D721Med (cell line): ENCODE measurements at regions not wholly inside any gene's neighbourhood (a gene's known extent, or its start where the extent isn't known, plus 50 kb on each side); places are given as distances from the start of the nearest gene placed in this dataset.

ENCODE experiments used
- DNase-seq: peaks from one replicate; pipeline ENCODE4 v3.0.0; 2011; ENCODE audit warnings: low spot score; ENCODE audit not compliant: insufficient read length
- FAIRE-seq: peaks from 2 replicates; lab custom pipeline; 2011; peaks lifted over from hg19 to GRCh38; lab: Jason Lieb, UNC
- TF ChIP-seq, protein P1 (sequence below): IDR thresholded peaks from 2 replicates; pipeline ENCODE4 v1.5.1; 2012; ENCODE audit warnings: mild to moderate bottlenecking, control low read depth; ENCODE audit not compliant: insufficient read depth; ENCODE audit errors: missing control alignments

DNA sequence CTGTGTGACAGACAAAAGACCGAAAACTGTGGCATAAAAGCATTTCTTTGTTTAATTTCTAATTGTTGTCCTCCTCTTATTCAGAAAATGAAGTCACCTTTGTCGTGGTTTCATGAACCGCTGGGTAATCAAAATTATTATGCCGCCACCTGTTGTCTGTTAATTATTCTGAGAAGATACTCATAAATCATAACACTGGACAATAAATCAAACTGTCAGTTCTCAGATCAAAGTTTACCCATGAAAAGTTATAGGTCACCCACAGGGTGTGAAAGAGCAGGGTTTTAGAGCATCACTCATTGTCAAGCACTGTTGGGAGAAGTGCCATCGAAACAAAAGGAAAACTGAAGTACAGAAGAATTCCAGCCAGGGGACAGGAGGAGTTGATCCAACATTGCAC, 474.3 kb downstream of the NR2F2 start:
- FAIRE-seq (no peak), DNase-seq (no peak)
- TF ChIP-seq, protein P1, sequence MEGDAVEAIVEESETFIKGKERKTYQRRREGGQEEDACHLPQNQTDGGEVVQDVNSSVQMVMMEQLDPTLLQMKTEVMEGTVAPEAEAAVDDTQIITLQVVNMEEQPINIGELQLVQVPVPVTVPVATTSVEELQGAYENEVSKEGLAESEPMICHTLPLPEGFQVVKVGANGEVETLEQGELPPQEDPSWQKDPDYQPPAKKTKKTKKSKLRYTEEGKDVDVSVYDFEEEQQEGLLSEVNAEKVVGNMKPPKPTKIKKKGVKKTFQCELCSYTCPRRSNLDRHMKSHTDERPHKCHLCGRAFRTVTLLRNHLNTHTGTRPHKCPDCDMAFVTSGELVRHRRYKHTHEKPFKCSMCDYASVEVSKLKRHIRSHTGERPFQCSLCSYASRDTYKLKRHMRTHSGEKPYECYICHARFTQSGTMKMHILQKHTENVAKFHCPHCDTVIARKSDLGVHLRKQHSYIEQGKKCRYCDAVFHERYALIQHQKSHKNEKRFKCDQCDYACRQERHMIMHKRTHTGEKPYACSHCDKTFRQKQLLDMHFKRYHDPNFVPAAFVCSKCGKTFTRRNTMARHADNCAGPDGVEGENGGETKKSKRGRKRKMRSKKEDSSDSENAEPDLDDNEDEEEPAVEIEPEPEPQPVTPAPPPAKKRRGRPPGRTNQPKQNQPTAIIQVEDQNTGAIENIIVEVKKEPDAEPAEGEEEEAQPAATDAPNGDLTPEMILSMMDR = no peak

DNA sequence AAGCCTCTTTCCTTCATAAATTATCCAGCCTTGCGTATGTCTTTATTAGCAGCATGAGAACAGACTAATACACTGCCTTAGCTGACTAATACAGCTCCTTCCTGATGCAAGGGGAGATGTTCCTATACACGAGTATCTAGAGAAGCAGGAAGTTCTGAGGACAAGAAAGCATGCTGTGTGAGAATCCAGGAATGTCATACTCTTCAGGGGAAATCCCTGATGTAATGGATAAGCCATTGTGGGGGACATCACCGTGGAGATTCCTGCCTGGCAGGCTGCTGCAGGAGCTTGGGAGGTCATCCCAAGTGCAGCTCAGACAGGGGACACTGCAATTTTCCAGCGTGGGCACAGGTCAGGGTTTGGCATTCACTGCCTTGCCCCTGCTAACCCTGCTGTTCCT, 476.9 kb downstream of the NR2F2 start:
- TF ChIP-seq, protein P1 = no peak
- DNase-seq = no peak
- FAIRE-seq = no peak

DNA sequence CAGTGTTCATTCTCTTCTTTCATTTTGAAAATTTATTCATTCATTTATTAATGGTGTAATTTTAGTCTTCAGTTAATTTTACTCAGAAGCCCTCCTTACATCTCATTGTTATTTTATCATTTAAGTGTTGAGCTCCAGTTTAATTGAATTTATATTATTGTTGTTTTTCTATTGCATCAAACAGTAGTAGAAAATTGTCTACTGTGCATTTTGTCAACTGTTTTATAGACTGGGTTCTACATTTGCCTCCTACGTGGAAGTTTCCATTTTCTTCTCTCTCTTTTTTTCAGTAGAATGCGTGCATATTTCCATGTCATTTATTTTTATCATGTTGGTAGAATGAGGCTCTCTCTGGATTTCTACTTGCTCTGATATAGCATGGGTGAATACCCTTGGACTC, 487.4 kb downstream of the NR2F2 start:
- DNase-seq (no peak), FAIRE-seq (no peak)
- TF ChIP-seq, protein P1 = no peak

DNA sequence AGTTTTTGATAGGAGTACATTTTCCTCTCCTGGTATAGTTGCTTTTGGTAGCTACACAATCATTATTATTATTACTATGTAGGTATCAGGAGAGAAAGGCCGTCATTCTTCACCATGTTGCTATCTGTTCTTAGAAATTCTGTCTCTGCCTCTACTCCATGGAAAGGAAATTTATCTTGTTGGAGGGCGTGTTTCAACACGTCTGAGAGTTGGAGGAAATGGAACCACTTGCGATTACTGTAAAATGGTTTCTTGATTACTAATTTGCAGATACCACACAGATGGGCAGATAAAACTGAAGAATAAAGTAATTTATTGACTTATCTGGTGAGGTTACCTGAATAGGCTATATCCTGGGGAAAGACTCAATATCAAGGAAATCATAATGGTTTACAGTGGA, 488.4 kb downstream of the NR2F2 start:
- FAIRE-seq = no peak
- TF ChIP-seq, protein P1 = no peak

DNA sequence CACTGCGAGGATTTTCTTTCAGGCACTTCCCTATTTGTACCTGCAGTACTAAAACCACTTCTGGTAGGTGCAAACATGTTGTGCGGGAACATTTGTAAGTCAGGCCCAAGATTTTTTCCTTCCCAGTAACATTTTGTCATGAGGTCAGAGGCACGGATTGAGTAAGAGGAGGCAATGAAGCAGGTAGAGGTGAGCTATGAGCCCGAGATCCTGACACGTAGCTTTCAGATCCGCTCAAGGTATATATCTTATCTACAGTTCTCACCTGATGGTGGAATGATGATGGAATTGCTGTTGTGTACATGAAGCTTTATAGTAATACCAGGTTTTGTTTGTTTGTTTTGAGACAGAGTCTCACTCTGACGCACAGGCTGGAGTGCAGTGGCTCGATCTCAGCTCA, 497.5 kb downstream of the NR2F2 start:
- DNase-seq = no peak
- TF ChIP-seq, protein P1 = no peak

More for the DNA sequence above, 488.4 kb downstream of the NR2F2 start:
- DNase-seq = no peak

DNA sequence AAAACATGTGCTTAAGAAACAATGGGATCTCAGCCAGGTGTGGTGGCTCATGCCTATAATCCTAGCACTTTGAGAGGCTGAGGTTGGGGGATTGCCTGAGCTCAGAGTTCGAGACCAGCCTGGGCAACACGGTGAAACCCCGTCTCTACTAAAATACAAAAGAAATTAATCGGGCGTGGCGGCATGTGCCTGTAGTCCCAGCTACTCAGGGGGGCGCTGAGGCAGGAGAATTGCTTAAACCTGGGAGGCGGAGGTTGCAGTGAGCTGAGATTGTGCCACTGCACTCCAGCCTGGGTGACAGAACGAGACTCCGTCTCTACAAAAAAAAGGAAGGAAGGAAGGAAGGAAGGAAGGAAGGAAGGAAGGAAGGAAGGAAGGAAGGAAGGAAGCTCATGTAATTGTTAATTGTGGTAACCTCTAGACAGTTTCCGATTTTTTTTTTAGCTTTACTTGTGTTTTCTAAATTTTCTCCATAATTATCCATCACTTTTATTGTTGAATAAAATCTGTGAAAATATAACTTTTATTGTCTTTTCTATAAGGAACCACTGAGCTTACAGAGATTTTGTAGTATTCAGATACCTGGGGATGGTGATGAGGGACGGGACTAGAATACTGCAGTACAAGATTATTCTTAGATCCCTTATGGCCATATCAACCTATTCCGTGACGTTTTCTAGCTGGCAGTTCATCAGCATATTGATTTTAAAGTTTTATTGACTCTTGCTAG, 506.9 kb downstream of the NR2F2 start:
- no peak for DNase-seq
- no peak for FAIRE-seq
- TF ChIP-seq, protein P1 = no peak

More for the DNA sequence above, 497.5 kb downstream of the NR2F2 start:
- FAIRE-seq = no peak

DNA sequence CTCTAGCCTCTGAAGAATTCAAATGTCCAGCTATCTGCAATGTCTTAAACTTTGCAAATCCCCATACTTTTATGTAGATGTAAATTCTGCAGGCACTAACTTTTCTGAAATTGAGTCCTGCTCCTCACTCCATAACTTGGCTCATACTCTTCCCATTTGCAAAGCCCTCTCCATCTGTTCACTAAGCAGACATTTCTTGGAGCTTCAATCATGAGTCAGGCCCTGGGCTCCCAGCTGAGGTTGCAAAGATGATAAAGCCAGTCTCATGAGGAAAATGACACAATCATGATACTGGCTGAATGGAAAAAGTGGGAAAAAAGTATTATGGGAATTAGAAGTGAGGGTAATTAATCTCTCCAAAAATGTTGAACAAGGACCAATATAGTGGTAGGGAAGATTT, 507.6 kb downstream of the NR2F2 start:
- TF ChIP-seq, protein P1 = no peak
- DNase-seq = no peak
- FAIRE-seq = no peak
